Muscle layer of duodenum (tissue), 2 donors: ENCODE measurements at regions not wholly inside any gene's neighbourhood (a gene's known extent, or its start where the extent isn't known, plus 50 kb on each side); places are given as distances from the start of the nearest gene placed in this dataset.
"Not testable (repeated sequence)": the region's sequence is repeated elsewhere in the genome, so short reads cannot be mapped to it uniquely, and the experiment has no call there.

ENCODE experiments used
- H3K27ac ChIP-seq: one replicate; pipeline ENCODE4 v1.7.0; 2013; ENCODE audit warnings: mild to moderate bottlenecking, low read length
- H3K27me3 ChIP-seq: one replicate; pipeline ENCODE4 v1.7.0; 2013; ENCODE audit warnings: low read depth, mild to moderate bottlenecking, control low read depth, low read length
- H3K36me3 ChIP-seq, 2 donors: one replicate each; pipeline ENCODE4 v1.7.0; 2013; ENCODE audit warnings: low read length in 2 of 2, control low read depth in 1 of 2, mild to moderate bottlenecking in 1 of 2; ENCODE audit not compliant: insufficient read depth in 2 of 2, control insufficient read depth in 1 of 2
- H3K4me1 ChIP-seq, 2 donors: one replicate each; pipeline ENCODE4 v1.7.0; 2013; ENCODE audit warnings: low read length in 2 of 2, mild to moderate bottlenecking in 2 of 2, control low read depth in 1 of 2, moderate library complexity in 1 of 2; ENCODE audit not compliant: insufficient read depth in 2 of 2, control insufficient read depth in 1 of 2
- H3K4me3 ChIP-seq, 2 donors: one replicate each; pipeline ENCODE4 v1.7.0; 2013; ENCODE audit warnings: low read length in 2 of 2, low read depth in 1 of 2, mild to moderate bottlenecking in 1 of 2
- H3K9me3 ChIP-seq, 2 donors: one replicate each; pipeline ENCODE4 v1.7.0; 2013; ENCODE audit warnings: low read length in 2 of 2, control low read depth in 1 of 2, mild to moderate bottlenecking in 1 of 2; ENCODE audit not compliant: control insufficient read depth in 1 of 2
- donor health status: healthy.

- Histone ChIP-seq H3K4me3 (no peak overlapping the region), H3K27ac (no peak overlapping the region), H3K36me3 (no peaks in the 10 kb centered on the region), H3K9me3 (no peaks in the 10 kb centered on the region), H3K27me3 (no peaks in the 10 kb centered on the region), H3K4me1 (no peaks in the 10 kb centered on the region)
Measured at GRCh38 chr18:60248336-60249330, 123.9 kb downstream of the MC4R start.

GRCh38 chr18:60247103-60247502, 125.5 kb downstream of the MC4R start:
- Histone ChIP-seq H3K36me3 (no peaks in the 10 kb centered on the region), H3K27ac (no peak overlapping the region), H3K4me1 (no peaks in the 10 kb centered on the region), H3K27me3 (no peaks in the 10 kb centered on the region), H3K4me3 (no peak overlapping the region), H3K9me3 (no peaks in the 10 kb centered on the region)

- H3K36me3 ChIP-seq: no peaks in the 10 kb centered on the region
Measured at GRCh38 chr18:60246606-60247005, 126.0 kb downstream of the MC4R start.

GRCh38 chr18:60245096-60245495, 127.5 kb downstream of the MC4R start:
- Histone ChIP-seq H3K4me1 (no peaks in the 10 kb centered on the region), H3K9me3 (no peaks in the 10 kb centered on the region), H3K4me3 (no peak overlapping the region), H3K36me3 (no peaks in the 10 kb centered on the region), H3K27ac (no peak overlapping the region), H3K27me3 (no peaks in the 10 kb centered on the region)

More at GRCh38 chr18:60246606-60247005, 126.0 kb downstream of the MC4R start:
- H3K4me3 ChIP-seq: no peak overlapping the region
- no peak overlapping the region for H3K27ac ChIP-seq
- no peaks in the 10 kb centered on the region for H3K27me3 ChIP-seq
- H3K4me1 ChIP-seq: no peaks in the 10 kb centered on the region
- H3K9me3 ChIP-seq: no peaks in the 10 kb centered on the region

GRCh38 chr18:60239024-60239710, 133.4 kb downstream of the MC4R start:
- H3K27ac ChIP-seq, H3K9me3 ChIP-seq, H3K4me3 ChIP-seq, H3K27me3 ChIP-seq, H3K4me1 ChIP-seq, H3K36me3 ChIP-seq: not testable (repeated sequence)

GRCh38 chr18:60235164-60235563, 137.4 kb downstream of the MC4R start:
- Histone ChIP-seq H3K9me3 (no peaks in the 10 kb centered on the region), H3K27ac (no peak overlapping the region), H3K4me3 (no peak overlapping the region), H3K36me3 (no peaks in the 10 kb centered on the region), H3K4me1 (no peaks in the 10 kb centered on the region), H3K27me3 (no peaks in the 10 kb centered on the region)

GRCh38 chr18:60232541-60232940, 140.0 kb downstream of the MC4R start:
- no peak overlapping the region for H3K27ac ChIP-seq
- no peaks in the 10 kb centered on the region for H3K9me3 ChIP-seq
- H3K4me1 ChIP-seq: no peaks in the 10 kb centered on the region

GRCh38 chr18:60228609-60229595, 143.7 kb downstream of the MC4R start:
- Histone ChIP-seq H3K4me1 (no peaks in the 10 kb centered on the region), H3K4me3 (no peak overlapping the region), H3K27ac (no peak overlapping the region), H3K27me3 (no peaks in the 10 kb centered on the region), H3K36me3 (no peaks in the 10 kb centered on the region), H3K9me3 (peaks cover 6 to 7% of the 10 kb centered on the region in 2 donors)

More at GRCh38 chr18:60232541-60232940, 140.0 kb downstream of the MC4R start:
- H3K4me3 ChIP-seq: no peak overlapping the region
- H3K27me3 ChIP-seq: no peaks in the 10 kb centered on the region
- no peaks in the 10 kb centered on the region for H3K36me3 ChIP-seq

- Histone ChIP-seq H3K9me3 (no peaks in the 10 kb centered on the region), H3K27me3 (no peaks in the 10 kb centered on the region), H3K36me3 (no peaks in the 10 kb centered on the region), H3K4me3 (no peak overlapping the region), H3K27ac (no peak overlapping the region), H3K4me1 (no peaks in the 10 kb centered on the region)
Measured at GRCh38 chr18:60215432-60215831, 157.1 kb downstream of the MC4R start.

GRCh38 chr18:60209042-60209441, 163.5 kb downstream of the MC4R start:
- no peaks in the 10 kb centered on the region for H3K9me3 ChIP-seq
- no peaks in the 10 kb centered on the region for H3K36me3 ChIP-seq
- no peak overlapping the region for H3K27ac ChIP-seq
- H3K4me1 ChIP-seq: no peaks in the 10 kb centered on the region
- H3K27me3 ChIP-seq: no peaks in the 10 kb centered on the region
- no peak overlapping the region for H3K4me3 ChIP-seq

GRCh38 chr18:60202708-60203107, 169.9 kb downstream of the MC4R start:
- H3K36me3 ChIP-seq: no peaks in the 10 kb centered on the region
- H3K9me3 ChIP-seq: no peaks in the 10 kb centered on the region
- no peaks in the 10 kb centered on the region for H3K27me3 ChIP-seq
- H3K4me3 ChIP-seq: no peak overlapping the region
- no peak overlapping the region for H3K27ac ChIP-seq
- H3K4me1 ChIP-seq: no peaks in the 10 kb centered on the region
